WTC11 (cell line): ENCODE measurements at regions not wholly inside any gene's neighbourhood (a gene's known extent, or its start where the extent isn't known, plus 50 kb on each side); places are given as distances from the start of the nearest gene placed in this dataset.

Source experiments
- ATAC-seq: fragments of 200-7000 bp; cut with Tn5 transposase; 2 replicates; pipeline ENCODE4 v1.10.0; 2021; ENCODE audit warnings: mild to moderate bottlenecking, moderate library complexity
- CTCF ChIA-PET: fragments of 300-600 bp; sonication (Branson Sonifier 250); formaldehyde crosslinking; loops from one replicate; lab custom pipeline; 2021; ENCODE audit warnings: antibody characterized with exemption; lab: Charles Lee
- POLR2A ChIA-PET: fragments of 350-600 bp; sonication (Branson Sonifier 250); formaldehyde crosslinking; loops from one replicate; lab custom pipeline; 2021; ENCODE audit warnings: antibody characterized with exemption; lab: Charles Lee
- DNase-seq: peaks from one replicate; pipeline ENCODE4 v3.0.0; 2021; ENCODE audit warnings: low spot score
- H3K27ac Mint-ChIP-seq: 2 replicates; pipeline ENCODE4 v1.8.0; 2021; ENCODE audit warnings: mixed read lengths
- H3K27me3 Mint-ChIP-seq: 2 replicates; pipeline ENCODE4 v1.8.0; 2021; ENCODE audit warnings: low read depth, mild to moderate bottlenecking, moderate library complexity, mixed read lengths
- H3K36me3 Mint-ChIP-seq: 2 replicates; pipeline ENCODE4 v1.8.0; 2021; ENCODE audit warnings: mixed read lengths
- H3K4me1 Mint-ChIP-seq: 2 replicates; pipeline ENCODE4 v1.8.0; 2022; ENCODE audit warnings: mixed read lengths
- H3K4me3 Mint-ChIP-seq: 2 replicates; pipeline ENCODE4 v1.8.0; 2021; ENCODE audit warnings: mild to moderate bottlenecking, moderate library complexity, mixed read lengths
- H3K9me3 Mint-ChIP-seq: 2 replicates; pipeline ENCODE4 v1.8.0; 2021; ENCODE audit warnings: mixed read lengths
- ATF3 ChIP-seq: sonication (generic); formaldehyde crosslinking; conservative IDR thresholded peaks from 2 replicates; pipeline ENCODE4 v1.8.1; 2022; ENCODE audit warnings: mild to moderate bottlenecking, missing genetic modification reagents
- CDX4 ChIP-seq: fragments of 250-450 bp; sonication (Bioruptor Pico); IDR thresholded peaks from 2 replicates; pipeline ENCODE4 v1.9.0; 2021; ENCODE audit warnings: moderate library complexity, mild to moderate bottlenecking, inconsistent platforms, borderline replicate concordance
- CREM ChIP-seq: sonication (generic); formaldehyde crosslinking; IDR thresholded peaks from 2 replicates; pipeline ENCODE4 v1.8.1; 2022; ENCODE audit warnings: mild to moderate bottlenecking, missing genetic modification reagents, moderate library complexity
- FOXK1 ChIP-seq: sonication (generic); formaldehyde crosslinking; IDR thresholded peaks from 2 replicates; pipeline ENCODE4 v1.8.0; 2022; ENCODE audit warnings: mild to moderate bottlenecking, moderate library complexity, missing genetic modification reagents
- FOXP1 ChIP-seq: sonication (generic); formaldehyde crosslinking; IDR thresholded peaks from 2 replicates; pipeline ENCODE4 v1.8.0; 2022; ENCODE audit warnings: missing genetic modification reagents, mild to moderate bottlenecking, moderate library complexity, borderline replicate concordance
- FOXP4 ChIP-seq: sonication (generic); formaldehyde crosslinking; IDR thresholded peaks from 2 replicates; pipeline ENCODE4 v1.8.0; 2022; ENCODE audit warnings: mild to moderate bottlenecking, missing genetic modification reagents
- GTF2I ChIP-seq: fragments of 250-450 bp; sonication (Bioruptor Pico); conservative IDR thresholded peaks from 2 replicates; pipeline ENCODE4 v1.4.0; 2021; ENCODE audit warnings: mild to moderate bottlenecking
- IRF1 ChIP-seq: sonication (generic); formaldehyde crosslinking; IDR thresholded peaks from 2 replicates; pipeline ENCODE4 v1.8.0; 2023; ENCODE audit warnings: missing genetic modification reagents
- IRF2 ChIP-seq: sonication (generic); formaldehyde crosslinking; IDR thresholded peaks from 2 replicates; pipeline ENCODE4 v1.8.0; 2022; ENCODE audit warnings: low read depth, missing genetic modification reagents, borderline replicate concordance
- KAT7 ChIP-seq: sonication (generic); formaldehyde crosslinking; IDR thresholded peaks from 2 replicates; pipeline ENCODE4 v1.8.1; 2023; ENCODE audit warnings: missing genetic modification reagents, mild to moderate bottlenecking, borderline replicate concordance
- MLX ChIP-seq: sonication (generic); formaldehyde crosslinking; IDR thresholded peaks from 2 replicates; pipeline ENCODE4 v1.8.1; 2023; ENCODE audit warnings: mild to moderate bottlenecking, missing genetic modification reagents, moderate library complexity
- PREB ChIP-seq: sonication (generic); formaldehyde crosslinking; IDR thresholded peaks from 2 replicates; pipeline ENCODE4 v1.8.1; 2022; ENCODE audit warnings: mild to moderate bottlenecking, missing genetic modification reagents, moderate library complexity, borderline replicate concordance
- PRRX2 ChIP-seq: fragments of 250-450 bp; sonication (Bioruptor Pico); IDR thresholded peaks from 2 replicates; pipeline ENCODE4 v1.8.0; 2021; ENCODE audit warnings: mild to moderate bottlenecking
- SOX15 ChIP-seq: fragments of 250-450 bp; sonication (Bioruptor Pico); IDR thresholded peaks from 2 replicates; pipeline ENCODE4 v1.9.0; 2021; ENCODE audit warnings: mild to moderate bottlenecking
- SP1 ChIP-seq: sonication (generic); formaldehyde crosslinking; conservative IDR thresholded peaks from 2 replicates; pipeline ENCODE4 v1.8.1; 2022; ENCODE audit warnings: missing genetic modification reagents
- STAT6 ChIP-seq: sonication (generic); formaldehyde crosslinking; conservative IDR thresholded peaks from 2 replicates; pipeline ENCODE4 v1.8.1; 2023; ENCODE audit warnings: mild to moderate bottlenecking, low read depth, missing genetic modification reagents, moderate library complexity
- ZBTB21 ChIP-seq: sonication (generic); formaldehyde crosslinking; IDR thresholded peaks from 2 replicates; pipeline ENCODE4 v1.8.1; 2023; ENCODE audit warnings: mild to moderate bottlenecking, missing genetic modification reagents, borderline replicate concordance
- ZBTB43 ChIP-seq: sonication (generic); formaldehyde crosslinking; IDR thresholded peaks from 2 replicates; pipeline ENCODE4 v1.8.1; 2023; ENCODE audit warnings: mild to moderate bottlenecking, missing genetic modification reagents
- ZNF317 ChIP-seq: sonication (generic); formaldehyde crosslinking; IDR thresholded peaks from 2 replicates; pipeline ENCODE4 v1.8.1; 2023; ENCODE audit warnings: low read depth, mild to moderate bottlenecking, moderate library complexity, missing genetic modification reagents, borderline replicate concordance
- ZNF423 ChIP-seq: fragments of 250-450 bp; sonication (Bioruptor Pico); IDR thresholded peaks from 2 replicates; pipeline ENCODE4 v2.1.2; 2022; ENCODE audit warnings: mild to moderate bottlenecking, moderate library complexity
- ZNF425 ChIP-seq: fragments of 250-450 bp; sonication (Bioruptor Pico); conservative IDR thresholded peaks from 2 replicates; pipeline ENCODE4 v1.9.0; 2021; ENCODE audit warnings: mild to moderate bottlenecking

- Mint-ChIP-seq H3K9me3 (no peaks in the 10 kb centered on the region), H3K27ac (no peak overlapping the region), H3K4me1 (peaks cover 23% of the 10 kb centered on the region), H3K36me3 (no peaks in the 10 kb centered on the region), H3K4me3 (no peak overlapping the region), H3K27me3 (no peaks in the 10 kb centered on the region)
- CTCF ChIA-PET = no interaction called here
- POLR2A ChIA-PET = no interaction called here
- DNase-seq (no peak), ATAC-seq (0 out of 2 replicates have a peak, but pooled peaks have one; percentile 32)
- TF ChIP-seq ZBTB43 (CRISPR knock-in tag) (no peak), KAT7 (CRISPR knock-in tag) (no peak), IRF1 (no peak), STAT6 (no peak), ZNF425 (CRISPR knock-in tag) (no peak), MLX (CRISPR knock-in tag) (no peak)
Observed at GRCh38 chr5:115429345-115429940, 115.1 kb downstream of the FEM1C start.

GRCh38 chr5:115428676-115429075, 115.9 kb downstream of the FEM1C start:
- no peak for ATAC-seq
- POLR2A ChIA-PET = no interaction called here
- no peak for TF ChIP-seq SP1 (CRISPR knock-in tag)
- TF ChIP-seq FOXP1 = no peak
- TF ChIP-seq CREM (CRISPR knock-in tag) = no peak
- no peak for TF ChIP-seq ZNF317 (CRISPR knock-in tag)
- TF ChIP-seq ATF3 (CRISPR knock-in tag) = no peak
- TF ChIP-seq CDX4 (CRISPR knock-in tag) = no peak
- TF ChIP-seq ZBTB21 (CRISPR knock-in tag) = no peak
- no peak for TF ChIP-seq SOX15
- TF ChIP-seq GTF2I (CRISPR knock-in tag) = no peak
- no peak for TF ChIP-seq ZNF423 (CRISPR knock-in tag)
- TF ChIP-seq PREB (CRISPR knock-in tag) = no peak
- TF ChIP-seq IRF2 (CRISPR knock-in tag) = no peak
- TF ChIP-seq PRRX2 (CRISPR knock-in tag) = no peak
- TF ChIP-seq FOXP4 (CRISPR knock-in tag) = no peak
- no peak for TF ChIP-seq FOXK1 (CRISPR knock-in tag)
- H3K27me3 Mint-ChIP-seq = no peaks in the 10 kb centered on the region
- CTCF ChIA-PET = interaction anchor here (1.6 kb wide), 1 partner anchor 143 kb away, joined by 3 read pairs; no protein-coding TSS in a partner anchor
- H3K9me3 Mint-ChIP-seq = no peaks in the 10 kb centered on the region
- H3K4me3 Mint-ChIP-seq = no peak overlapping the region
- DNase-seq = no peak
- H3K27ac Mint-ChIP-seq = no peak overlapping the region
- peaks cover 23% of the 10 kb centered on the region for H3K4me1 Mint-ChIP-seq
- H3K36me3 Mint-ChIP-seq = no peaks in the 10 kb centered on the region
